ENCODE measurements at regions not wholly inside any gene's neighbourhood (a gene's known extent, or its start where the extent isn't known, plus 50 kb on each side); places are given as distances from the start of the nearest gene placed in this dataset.

- TF ChIP-seq EZH2phosphoT487 (IDR thresholded peaks at IDR 0.05; ENCODE audit: borderline replicate concordance, low read length) (no peak), CTCF (IDR thresholded peaks at IDR 0.05; ENCODE audit: low read depth, low read length, poor library complexity, severe bottlenecking) (no peak)
- no peaks in the 10 kb centered on the region for H3K4me1 ChIP-seq (ENCODE audit: control insufficient read depth, low read length)
- no peak overlapping the region for H3K4me3 ChIP-seq (ENCODE audit: low read length)
- no peaks in the 10 kb centered on the region for H4K20me1 ChIP-seq (ENCODE audit: control insufficient read depth, insufficient read depth, low read depth, low read length)
- H3K9me2 ChIP-seq (replicated peaks; ENCODE audit: control insufficient read depth, low read length), result no peaks in the 10 kb centered on the region
- H3K9me3 ChIP-seq (ENCODE audit: control insufficient read depth, insufficient read depth, low read length), result no peaks in the 10 kb centered on the region
- H3K27me3 ChIP-seq (ENCODE audit: control insufficient read depth, low read length), result no peaks in the 10 kb centered on the region
- H3K4me2 ChIP-seq (ENCODE audit: low read length), result no peak overlapping the region
- no peaks in the 10 kb centered on the region for H3K79me2 ChIP-seq (ENCODE audit: control insufficient read depth, low read length)
- H3K27ac ChIP-seq (ENCODE audit: low read depth, low read length), result no peak overlapping the region
- H3F3A ChIP-seq (ENCODE audit: control insufficient read depth, insufficient read depth), result no peaks in the 10 kb centered on the region
- no peaks in the 10 kb centered on the region for H3K36me3 ChIP-seq (ENCODE audit: control insufficient read depth, low read length)
Observed at GRCh38 chr13:55992145-55992544, 1148.6 kb upstream of the PRR20A start.

GRCh38 chr13:55999709-56000108, 1141.0 kb upstream of the PRR20A start:
- Histone ChIP-seq H3K4me2 (ENCODE audit: low read length) (no peak overlapping the region), H3K79me2 (ENCODE audit: control insufficient read depth, low read length) (no peaks in the 10 kb centered on the region), H3K4me3 (ENCODE audit: low read length) (no peak overlapping the region), H3K27me3 (ENCODE audit: control insufficient read depth, low read length) (no peaks in the 10 kb centered on the region), H3K4me1 (ENCODE audit: control insufficient read depth, low read length) (no peaks in the 10 kb centered on the region), H4K20me1 (ENCODE audit: control insufficient read depth, insufficient read depth, low read depth, low read length) (no peaks in the 10 kb centered on the region), H3K9me3 (ENCODE audit: control insufficient read depth, insufficient read depth, low read length) (no peaks in the 10 kb centered on the region), H3K9me2 (replicated peaks; ENCODE audit: control insufficient read depth, low read length) (no peaks in the 10 kb centered on the region), H3K36me3 (ENCODE audit: control insufficient read depth, low read length) (no peaks in the 10 kb centered on the region), H3F3A (ENCODE audit: control insufficient read depth, insufficient read depth) (no peaks in the 10 kb centered on the region), H3K27ac (ENCODE audit: low read depth, low read length) (no peak overlapping the region)
- TF ChIP-seq EZH2phosphoT487 (IDR thresholded peaks at IDR 0.05; ENCODE audit: borderline replicate concordance, low read length) (no peak), CTCF (IDR thresholded peaks at IDR 0.05; ENCODE audit: low read depth, low read length, poor library complexity, severe bottlenecking) (no peak)

GRCh38 chr13:56009418-56009817, 1131.3 kb upstream of the PRR20A start:
- H3F3A ChIP-seq (ENCODE audit: control insufficient read depth, insufficient read depth), result no peaks in the 10 kb centered on the region
- H3K36me3 ChIP-seq (ENCODE audit: control insufficient read depth, low read length), result no peaks in the 10 kb centered on the region
- no peak overlapping the region for H3K27ac ChIP-seq (ENCODE audit: low read depth, low read length)
- H3K9me3 ChIP-seq (ENCODE audit: control insufficient read depth, insufficient read depth, low read length), result no peaks in the 10 kb centered on the region
- H3K27me3 ChIP-seq (ENCODE audit: control insufficient read depth, low read length), result no peaks in the 10 kb centered on the region
- H3K4me1 ChIP-seq (ENCODE audit: control insufficient read depth, low read length), result no peaks in the 10 kb centered on the region
- no peak overlapping the region for H3K4me3 ChIP-seq (ENCODE audit: low read length)
- H3K79me2 ChIP-seq (ENCODE audit: control insufficient read depth, low read length), result no peaks in the 10 kb centered on the region
- no peaks in the 10 kb centered on the region for H3K9me2 ChIP-seq (replicated peaks; ENCODE audit: control insufficient read depth, low read length)
- no peaks in the 10 kb centered on the region for H4K20me1 ChIP-seq (ENCODE audit: control insufficient read depth, insufficient read depth, low read depth, low read length)
- no peak overlapping the region for H3K4me2 ChIP-seq (ENCODE audit: low read length)
- no peak for TF ChIP-seq EZH2phosphoT487 (IDR thresholded peaks at IDR 0.05; ENCODE audit: borderline replicate concordance, low read length)
- TF ChIP-seq CTCF (IDR thresholded peaks at IDR 0.05; ENCODE audit: low read depth, low read length, poor library complexity, severe bottlenecking), result no peak

- H4K20me1 ChIP-seq (ENCODE audit: control insufficient read depth, insufficient read depth, low read depth, low read length), result no peaks in the 10 kb centered on the region
- no peaks in the 10 kb centered on the region for H3K27me3 ChIP-seq (ENCODE audit: control insufficient read depth, low read length)
- H3K4me1 ChIP-seq (ENCODE audit: control insufficient read depth, low read length), result no peaks in the 10 kb centered on the region
- no peak overlapping the region for H3K4me2 ChIP-seq (ENCODE audit: low read length)
- TF ChIP-seq CTCF (IDR thresholded peaks at IDR 0.05; ENCODE audit: low read depth, low read length, poor library complexity, severe bottlenecking) (no peak), EZH2phosphoT487 (IDR thresholded peaks at IDR 0.05; ENCODE audit: borderline replicate concordance, low read length) (no peak)
- no peaks in the 10 kb centered on the region for H3K9me2 ChIP-seq (replicated peaks; ENCODE audit: control insufficient read depth, low read length)
- H3F3A ChIP-seq (ENCODE audit: control insufficient read depth, insufficient read depth), result no peaks in the 10 kb centered on the region
- H3K4me3 ChIP-seq (ENCODE audit: low read length), result no peak overlapping the region
- no peaks in the 10 kb centered on the region for H3K9me3 ChIP-seq (ENCODE audit: control insufficient read depth, insufficient read depth, low read length)
- H3K79me2 ChIP-seq (ENCODE audit: control insufficient read depth, low read length), result no peaks in the 10 kb centered on the region
- no peak overlapping the region for H3K27ac ChIP-seq (ENCODE audit: low read depth, low read length)
- no peaks in the 10 kb centered on the region for H3K36me3 ChIP-seq (ENCODE audit: control insufficient read depth, low read length)
Observed at GRCh38 chr13:56012644-56013043, 1128.1 kb upstream of the PRR20A start.
